ENCODE measurements at regions not wholly inside any gene's neighbourhood (a gene's known extent, or its start where the extent isn't known, plus 50 kb on each side); places are given as distances from the start of the nearest gene placed in this dataset.
"Not testable (repeated sequence)": the region's sequence is repeated elsewhere in the genome, so short reads cannot be mapped to it uniquely, and the experiment has no call there.

DNA sequence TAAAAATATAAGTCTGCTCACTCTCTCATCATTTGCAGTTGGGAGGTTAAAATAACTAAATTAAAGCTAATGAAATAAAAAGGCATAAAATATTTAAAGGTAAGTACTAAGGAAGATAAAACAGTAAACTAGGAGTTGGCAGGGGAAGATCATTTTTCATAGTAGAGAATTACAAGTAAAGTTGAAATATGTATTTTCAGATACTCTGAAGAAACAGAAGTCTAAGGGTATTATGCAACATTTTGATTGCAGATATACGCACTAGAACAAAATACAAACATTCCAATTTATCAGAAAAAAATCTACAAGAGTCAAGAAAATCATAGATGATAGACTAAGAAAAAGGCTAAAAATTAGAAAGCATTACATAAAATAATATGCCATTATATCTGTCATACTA is 167.6 kb upstream of the CTAGE1 start:
- DNase-seq (ENCODE audit: extremely low spot score, unreplicated experiment): no peak
- no peak for TF ChIP-seq CTCF (conservative IDR thresholded peaks at IDR 0.05)
- Mint-ChIP-seq H3K36me3 (no peaks in the 10 kb centered on the region), H3K4me1 (ENCODE audit: unreplicated experiment) (peaks cover 5% of the 10 kb centered on the region), H3K27me3 (peaks cover 3% of the 10 kb centered on the region), H3K4me3 (no peak overlapping the region), H3K27ac (no peak overlapping the region), H3K9me3 (peaks cover 9% of the 10 kb centered on the region)

GRCh38 chr18:22585821-22586220 is 168.1 kb upstream of the CTAGE1 start:
- no peak for TF ChIP-seq CTCF (conservative IDR thresholded peaks at IDR 0.05)
- DNase-seq (ENCODE audit: extremely low spot score, unreplicated experiment): no peak
- Mint-ChIP-seq H3K36me3 (no peaks in the 10 kb centered on the region), H3K4me3 (no peak overlapping the region), H3K4me1 (ENCODE audit: unreplicated experiment) (peaks cover 5% of the 10 kb centered on the region), H3K9me3 (peaks cover 9% of the 10 kb centered on the region), H3K27ac (no peak overlapping the region), H3K27me3 (peaks cover 6% of the 10 kb centered on the region)

- H3K4me1 Mint-ChIP-seq (ENCODE audit: unreplicated experiment): no peaks in the 10 kb centered on the region
- H3K27ac Mint-ChIP-seq: no peak overlapping the region
- H3K36me3 Mint-ChIP-seq: no peaks in the 10 kb centered on the region
- H3K9me3 Mint-ChIP-seq: peaks cover 9% of the 10 kb centered on the region
- peaks cover 6% of the 10 kb centered on the region for H3K27me3 Mint-ChIP-seq
- no peak for DNase-seq (ENCODE audit: extremely low spot score, unreplicated experiment)
- TF ChIP-seq CTCF (conservative IDR thresholded peaks at IDR 0.05): no peak
- no peak overlapping the region for H3K4me3 Mint-ChIP-seq
These were observed 173.5 kb upstream of the CTAGE1 start for GRCh38 chr18:22591222-22591621.

- Mint-ChIP-seq H3K4me1 (ENCODE audit: unreplicated experiment) (no peaks in the 10 kb centered on the region), H3K36me3 (no peaks in the 10 kb centered on the region), H3K27ac (no peak overlapping the region), H3K9me3 (no peaks in the 10 kb centered on the region), H3K27me3 (peaks cover 5% of the 10 kb centered on the region), H3K4me3 (no peak overlapping the region)
- TF ChIP-seq CTCF (conservative IDR thresholded peaks at IDR 0.05): no peak
- no peak for DNase-seq (ENCODE audit: extremely low spot score, unreplicated experiment)
These were observed 176.5 kb upstream of the CTAGE1 start for GRCh38 chr18:22594155-22594690.

DNA sequence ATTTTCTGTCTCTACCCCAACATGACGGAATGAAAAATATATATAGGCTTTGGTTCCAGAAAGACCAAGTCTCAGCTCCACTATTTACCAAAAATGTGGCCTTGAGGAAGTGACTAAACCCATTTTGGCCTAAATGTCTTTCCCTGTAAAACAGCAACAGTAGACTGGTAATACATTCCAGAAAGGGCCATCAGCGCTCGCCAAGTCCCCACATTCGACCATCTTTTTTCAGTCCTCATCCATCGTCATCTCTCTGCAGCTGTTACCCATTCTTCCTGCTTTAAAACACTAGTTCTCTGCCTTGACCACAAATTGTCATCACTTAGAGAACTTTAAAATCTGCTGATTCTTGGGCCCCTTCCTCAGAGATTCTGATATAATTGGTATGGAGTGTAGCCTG is 183.8 kb upstream of the CTAGE1 start:
- DNase-seq (ENCODE audit: extremely low spot score, unreplicated experiment): no peak
- H3K36me3 Mint-ChIP-seq: no peaks in the 10 kb centered on the region
- H3K27me3 Mint-ChIP-seq: peaks cover 4% of the 10 kb centered on the region
- H3K9me3 Mint-ChIP-seq: peaks cover 5% of the 10 kb centered on the region
- H3K4me1 Mint-ChIP-seq (ENCODE audit: unreplicated experiment): peaks cover 5% of the 10 kb centered on the region
- no peak for TF ChIP-seq CTCF (conservative IDR thresholded peaks at IDR 0.05)
- no peak overlapping the region for H3K27ac Mint-ChIP-seq
- H3K4me3 Mint-ChIP-seq: no peak overlapping the region

GRCh38 chr18:22602456-22602855 is 184.7 kb upstream of the CTAGE1 start:
- not testable (repeated sequence) for H3K9me3 Mint-ChIP-seq; DNase-seq (ENCODE audit: extremely low spot score, unreplicated experiment); H3K27me3 Mint-ChIP-seq; H3K36me3 Mint-ChIP-seq; H3K27ac Mint-ChIP-seq; H3K4me3 Mint-ChIP-seq; H3K4me1 Mint-ChIP-seq (ENCODE audit: unreplicated experiment)

All from type B pancreatic cell (in vitro differentiated cells).